Ovary (tissue), 3 donors: ENCODE measurements at regions not wholly inside any gene's neighbourhood (a gene's known extent, or its start where the extent isn't known, plus 50 kb on each side); places are given as distances from the start of the nearest gene placed in this dataset.

Experiments used
- POLR2A ChIP-seq: fragments of 450-650 bp; IDR thresholded peaks from one replicate; pipeline ENCODE4 v1.6.1; 2017; ENCODE audit warnings: antibody characterized with exemption, mild to moderate bottlenecking, moderate library complexity
- TF ChIP-seq, protein P1 (sequence below), 3 donors: fragments of 450-650 bp in 2 of 3; fragments of 200-600 bp in 1 of 3; IDR thresholded peaks; one replicate each; pipeline versions ENCODE4 v1.5.1 to v1.8.0; 2016 to 2022; ENCODE audit warnings: antibody characterized with exemption in 3 of 3, mild to moderate bottlenecking in 1 of 3
- donor health status: DM: no; HTN: no; CAD: no.

DNA sequence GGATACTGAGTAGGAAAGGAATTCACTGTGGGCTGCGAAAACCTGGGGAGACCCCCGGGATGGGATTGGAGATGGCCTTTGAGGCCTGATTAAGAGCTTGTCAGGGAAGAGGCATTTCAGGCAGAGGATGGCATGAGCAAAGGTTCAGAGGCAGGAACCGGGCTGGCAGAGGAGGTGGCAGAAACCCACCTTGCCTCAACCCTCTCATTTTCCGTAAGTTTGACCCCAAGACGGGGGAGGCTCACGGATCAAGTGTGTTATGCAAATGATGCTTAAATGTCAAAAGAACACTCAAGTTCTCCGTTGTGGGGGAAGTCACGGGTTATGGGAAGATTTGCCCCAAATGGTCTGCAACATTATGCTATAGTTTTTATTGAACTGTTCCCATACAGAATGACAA, 88.3 kb downstream of the MYCN start:
- TF ChIP-seq, protein P1, sequence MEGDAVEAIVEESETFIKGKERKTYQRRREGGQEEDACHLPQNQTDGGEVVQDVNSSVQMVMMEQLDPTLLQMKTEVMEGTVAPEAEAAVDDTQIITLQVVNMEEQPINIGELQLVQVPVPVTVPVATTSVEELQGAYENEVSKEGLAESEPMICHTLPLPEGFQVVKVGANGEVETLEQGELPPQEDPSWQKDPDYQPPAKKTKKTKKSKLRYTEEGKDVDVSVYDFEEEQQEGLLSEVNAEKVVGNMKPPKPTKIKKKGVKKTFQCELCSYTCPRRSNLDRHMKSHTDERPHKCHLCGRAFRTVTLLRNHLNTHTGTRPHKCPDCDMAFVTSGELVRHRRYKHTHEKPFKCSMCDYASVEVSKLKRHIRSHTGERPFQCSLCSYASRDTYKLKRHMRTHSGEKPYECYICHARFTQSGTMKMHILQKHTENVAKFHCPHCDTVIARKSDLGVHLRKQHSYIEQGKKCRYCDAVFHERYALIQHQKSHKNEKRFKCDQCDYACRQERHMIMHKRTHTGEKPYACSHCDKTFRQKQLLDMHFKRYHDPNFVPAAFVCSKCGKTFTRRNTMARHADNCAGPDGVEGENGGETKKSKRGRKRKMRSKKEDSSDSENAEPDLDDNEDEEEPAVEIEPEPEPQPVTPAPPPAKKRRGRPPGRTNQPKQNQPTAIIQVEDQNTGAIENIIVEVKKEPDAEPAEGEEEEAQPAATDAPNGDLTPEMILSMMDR (IDR thresholded peaks at IDR 0.05) = no peak
- TF ChIP-seq POLR2A = no peak
